Omental fat pad (tissue), 3 donors: ENCODE measurements at regions not wholly inside any gene's neighbourhood (a gene's known extent, or its start where the extent isn't known, plus 50 kb on each side); places are given as distances from the start of the nearest gene placed in this dataset.

ENCODE experiments used
- ATAC-seq: fragments of 150-250 bp; one replicate; pipeline ENCODE4 v1.9.1; 2016; ENCODE audit warnings: mild to moderate bottlenecking, moderate library complexity; ENCODE audit not compliant: low FRiP score
- DNase-seq: peaks from one replicate; pipeline ENCODE4 v3.0.0-alpha.2; 2019; ENCODE audit warnings: low spot score
- TF ChIP-seq, protein P1 (sequence below), 3 donors: fragments of 450-650 bp; IDR thresholded peaks; one replicate each; pipeline ENCODE4 v1.5.1; 2016 to 2017; ENCODE audit warnings: antibody characterized with exemption in 3 of 3, mild to moderate bottlenecking in 3 of 3, moderate library complexity in 2 of 3

- TF ChIP-seq, protein P1, sequence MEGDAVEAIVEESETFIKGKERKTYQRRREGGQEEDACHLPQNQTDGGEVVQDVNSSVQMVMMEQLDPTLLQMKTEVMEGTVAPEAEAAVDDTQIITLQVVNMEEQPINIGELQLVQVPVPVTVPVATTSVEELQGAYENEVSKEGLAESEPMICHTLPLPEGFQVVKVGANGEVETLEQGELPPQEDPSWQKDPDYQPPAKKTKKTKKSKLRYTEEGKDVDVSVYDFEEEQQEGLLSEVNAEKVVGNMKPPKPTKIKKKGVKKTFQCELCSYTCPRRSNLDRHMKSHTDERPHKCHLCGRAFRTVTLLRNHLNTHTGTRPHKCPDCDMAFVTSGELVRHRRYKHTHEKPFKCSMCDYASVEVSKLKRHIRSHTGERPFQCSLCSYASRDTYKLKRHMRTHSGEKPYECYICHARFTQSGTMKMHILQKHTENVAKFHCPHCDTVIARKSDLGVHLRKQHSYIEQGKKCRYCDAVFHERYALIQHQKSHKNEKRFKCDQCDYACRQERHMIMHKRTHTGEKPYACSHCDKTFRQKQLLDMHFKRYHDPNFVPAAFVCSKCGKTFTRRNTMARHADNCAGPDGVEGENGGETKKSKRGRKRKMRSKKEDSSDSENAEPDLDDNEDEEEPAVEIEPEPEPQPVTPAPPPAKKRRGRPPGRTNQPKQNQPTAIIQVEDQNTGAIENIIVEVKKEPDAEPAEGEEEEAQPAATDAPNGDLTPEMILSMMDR (IDR thresholded peaks at IDR 0.05) = no peak
- DNase-seq (no peak), ATAC-seq (no peak)
Observed at GRCh38 chr12:91590966-91591638, 408.5 kb upstream of the DCN start.

- TF ChIP-seq, protein P1 (IDR thresholded peaks at IDR 0.05) = no peak
- DNase-seq (no peak), ATAC-seq (no peak)
Observed at GRCh38 chr12:91588874-91589454, 406.3 kb upstream of the DCN start.

GRCh38 chr12:91586015-91586414 is 403.4 kb upstream of the DCN start:
- ATAC-seq (no peak), DNase-seq (no peak)
- TF ChIP-seq, protein P1 (IDR thresholded peaks at IDR 0.05) = no peak

GRCh38 chr12:91582811-91583210 is 400.2 kb upstream of the DCN start:
- no peak for DNase-seq
- TF ChIP-seq, protein P1 (IDR thresholded peaks at IDR 0.05) = no peak
- no peak for ATAC-seq

DNA sequence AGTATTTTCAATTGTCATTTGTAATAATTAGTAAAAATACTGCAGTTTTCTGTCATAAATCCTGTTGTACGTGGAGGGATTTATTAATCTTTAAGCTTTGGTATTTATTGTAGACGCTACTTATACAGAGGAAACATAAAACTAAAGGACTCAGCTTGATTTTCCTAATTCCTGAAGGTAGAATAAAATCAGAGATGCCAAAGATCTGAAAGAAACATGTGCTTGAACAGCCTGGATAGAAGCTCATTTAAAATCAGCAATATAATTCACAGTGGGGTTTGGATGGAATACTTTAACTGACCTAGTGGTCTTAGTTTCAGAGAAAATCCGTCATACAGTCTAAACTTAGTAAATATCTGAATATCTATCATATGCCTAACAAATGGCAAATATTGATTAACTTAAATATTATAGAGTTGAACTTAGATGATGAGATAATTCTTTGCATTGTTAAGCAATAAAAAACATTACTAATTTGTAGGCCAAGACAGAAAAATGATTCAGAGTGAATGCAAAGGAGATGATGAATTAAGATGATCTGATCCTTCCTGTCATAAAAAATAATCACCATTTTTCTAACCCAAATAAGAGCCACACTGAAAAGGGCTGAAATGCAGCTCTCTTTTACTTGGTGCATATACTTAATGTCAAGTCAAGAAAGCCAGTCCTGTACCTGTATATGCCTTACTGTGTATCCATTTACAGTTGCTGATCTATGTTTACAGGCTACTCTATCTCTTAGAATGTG is 397.1 kb upstream of the DCN start:
- no peak for ATAC-seq
- DNase-seq = no peak
- TF ChIP-seq, protein P1 (IDR thresholded peaks at IDR 0.05) = no peak

GRCh38 chr12:91577586-91578539 is 395.2 kb upstream of the DCN start:
- no peak for DNase-seq
- TF ChIP-seq, protein P1 (IDR thresholded peaks at IDR 0.05) = no peak
- ATAC-seq = no peak
